K562 (cell line): ENCODE measurements at regions not wholly inside any gene's neighbourhood (a gene's known extent, or its start where the extent isn't known, plus 50 kb on each side); places are given as distances from the start of the nearest gene placed in this dataset.

ENCODE experiments used
- ATAC-seq: fragments of 200-7000 bp; cut with Tn5 transposase; 3 replicates; pipeline ENCODE4 v1.9.1; 2020; ENCODE audit warnings: moderate library complexity
- BruUV-seq: library from RNA; stranded (reverse); fragments of 400-500 nt; replicated peaks from 2 replicates; lab custom pipeline; 2021; lab: Mats Ljungman, UMichigan
- CTCF ChIA-PET: fragments of 300-600 bp; formaldehyde crosslinking; extraction: SDS; loops from one replicate; lab custom pipeline; 2021; ENCODE audit warnings: low intra/inter-chr PET ratio; lab: Yijun Ruan, JAX
- POLR2A ChIA-PET: fragments of 300-600, 350-650 bp; sonication (Branson Sonifier 250); formaldehyde crosslinking; extraction: SDS; loops from one replicate; lab custom pipeline; 2021; ENCODE audit warnings: antibody characterized with exemption, inconsistent platforms; lab: Yijun Ruan, JAX
- DNase-seq, 4 experiments: peaks; one replicate each; pipeline versions ENCODE4 v3.0.0 to v3.0.0-alpha.2; 2011 to 2018; ENCODE audit warnings: low spot score in 3 of 4, mixed read lengths in 3 of 4; ENCODE audit errors: extremely low read depth in 1 of 4
- FAIRE-seq: peaks from 2 replicates; lab custom pipeline; 2011; peaks lifted over from hg19 to GRCh38; lab: Jason Lieb, UNC
- H2AFZ ChIP-seq: 2 replicates; pipeline ENCODE4 v1.6.0; 2011; ENCODE audit warnings: low read depth, low read length, control low read depth, inconsistent platforms
- H3K27ac ChIP-seq: fragments of 200-600 bp; 3 replicates; pipeline ENCODE4 v1.8.0; 2011; ENCODE audit warnings: low read depth, mild to moderate bottlenecking, control low read depth, inconsistent platforms, low read length, moderate library complexity, mixed read lengths; ENCODE audit errors: extremely low read depth
- H3K27me3 ChIP-seq, 2 experiments: fragments of 300-600 bp in 1 of 2; 2 replicates in 1 of 2; 3 replicates in 1 of 2; pipeline versions ENCODE4 v1.6.0 to v1.8.0; 2011; ENCODE audit warnings: inconsistent platforms in 2 of 2, low read length in 2 of 2, mild to moderate bottlenecking in 1 of 2, mixed read lengths in 1 of 2, moderate library complexity in 1 of 2; ENCODE audit not compliant: control insufficient read depth in 2 of 2, insufficient read depth in 2 of 2
- H3K36me3 ChIP-seq: fragments of 300-600 bp; 3 replicates; pipeline ENCODE4 v1.8.0; 2011; ENCODE audit warnings: mild to moderate bottlenecking, low read length, inconsistent platforms; ENCODE audit not compliant: control insufficient read depth, insufficient read depth
- H3K4me1 ChIP-seq, 2 experiments: fragments of 200-600 bp in 1 of 2; replicated peaks in 1 of 2; 2 replicates in 1 of 2; 3 replicates in 1 of 2; pipeline versions ENCODE4 v1.5.1 to v1.8.0; 2011; ENCODE audit warnings: inconsistent platforms in 2 of 2, low read length in 2 of 2, mild to moderate bottlenecking in 1 of 2, mixed read lengths in 1 of 2, moderate library complexity in 1 of 2; ENCODE audit not compliant: control insufficient read depth in 2 of 2, insufficient read depth in 2 of 2
- H3K4me2 ChIP-seq: 2 replicates; pipeline ENCODE4 v1.6.1; 2011; ENCODE audit warnings: low read length, control low read depth, inconsistent platforms, mixed read lengths; ENCODE audit not compliant: insufficient read depth
- H3K4me3 ChIP-seq: fragments of 200-600 bp; sonication (generic), shearing (Covaris generic); 2 replicates; pipeline ENCODE4 v1.5.1; 2016; ENCODE audit warnings: control low read depth, inconsistent platforms
- H3K79me2 ChIP-seq: fragments of 200-600 bp; 3 replicates; pipeline ENCODE4 v1.8.0; 2011; ENCODE audit warnings: low read length, inconsistent platforms; ENCODE audit not compliant: control insufficient read depth, insufficient read depth
- H3K9ac ChIP-seq, 2 experiments: 2 replicates each; pipeline versions ENCODE4 v1.6.0 to v1.6.1; 2011; ENCODE audit warnings: low read depth in 2 of 2, low read length in 2 of 2, control low read depth in 1 of 2, inconsistent platforms in 1 of 2, mild to moderate bottlenecking in 1 of 2, mixed read lengths in 1 of 2; ENCODE audit not compliant: insufficient read depth in 1 of 2
- H3K9me1 ChIP-seq: one replicate; pipeline ENCODE4 v1.6.0; 2011; ENCODE audit warnings: inconsistent platforms, mild to moderate bottlenecking, low read length, moderate library complexity; ENCODE audit not compliant: control insufficient read depth, insufficient read depth
- H3K9me3 ChIP-seq: replicated peaks from 2 replicates; pipeline ENCODE4 v1.5.1; 2011; ENCODE audit warnings: low read depth, low read length, inconsistent platforms; ENCODE audit not compliant: control insufficient read depth, insufficient read depth
- H4K20me1 ChIP-seq: replicated peaks from 2 replicates; pipeline ENCODE4 v1.6.1; 2011; ENCODE audit warnings: low read length, inconsistent platforms, mixed read lengths; ENCODE audit not compliant: control insufficient read depth, insufficient read depth
- EP400 ChIP-seq: fragments of 450-650 bp; IDR thresholded peaks from 2 replicates; pipeline ENCODE4 v1.6.1; 2017; ENCODE audit warnings: antibody characterized with exemption, mild to moderate bottlenecking, moderate library complexity
- ETV6 ChIP-seq, 3 experiments: fragments of 150-350 bp in 1 of 3; sonication (generic) in 1 of 3; formaldehyde crosslinking in 1 of 3; IDR thresholded peaks; 2 replicates each; pipeline versions ENCODE4 v1.6.1 to v1.8.0; 2014 to 2022; ENCODE audit warnings: borderline replicate concordance in 2 of 3, low read depth in 2 of 3, antibody characterized with exemption in 1 of 3, low read length in 1 of 3, mild to moderate bottlenecking in 1 of 3, missing genetic modification reagents in 1 of 3
- HMG20A ChIP-seq: fragments of 450-650 bp; formaldehyde crosslinking; conservative IDR thresholded peaks from 2 replicates; pipeline ENCODE4 v1.4.0; 2020; ENCODE audit warnings: mild to moderate bottlenecking, mixed read lengths
- LARP7 ChIP-seq: fragments of 450-650 bp; IDR thresholded peaks from 2 replicates; pipeline ENCODE4 v1.6.1; 2016
- RUNX1 ChIP-seq: sonication (generic); IDR thresholded peaks from 2 replicates; pipeline ENCODE4 v1.6.1; 2016; ENCODE audit warnings: antibody characterized with exemption, low read depth
- TRIM25 ChIP-seq: fragments of 450-650 bp; IDR thresholded peaks from 2 replicates; pipeline ENCODE4 v1.7.0; 2016; ENCODE audit warnings: borderline replicate concordance
- WHSC1 ChIP-seq: IDR thresholded peaks from one replicate; pipeline ENCODE4 v1.6.1; 2012; ENCODE audit warnings: low read length, control low read depth, inconsistent platforms
- WGBS: fragments of 100-300 bp; shearing (Covaris generic); methylation state at CpG from one replicate; pipeline ENCODE4 v1.1.6; 2016; ENCODE audit warnings: low coverage, mixed read lengths; ENCODE audit not compliant: insufficient coverage; ENCODE audit errors: missing lambda C conversion rate; 5-methylcytosine and 5-hydroxymethylcytosine counted together
- in situ Hi-C: fragments of 300-500 bp; cut with MboI; formaldehyde crosslinking; loops from 4 replicates; pipeline ENCODE4 v1.15.0; 2018; ENCODE audit warnings: inconsistent platforms, mixed read lengths
- intact Hi-C: fragments of 100-400 bp; cut with micrococcal nuclease; formaldehyde crosslinking; loops from 2 replicates; pipeline ENCODE4 v1.14.2; 2022

- FAIRE-seq (no peak), DNase-seq (no peak), ATAC-seq (no peak)
- H3K9me1 ChIP-seq = no peaks in the 10 kb centered on the region
- H3K4me2 ChIP-seq = no peak overlapping the region
- BruUV-seq = no TSS peak
- H3K36me3 ChIP-seq = no peaks in the 10 kb centered on the region
- no peak overlapping the region for H3K27ac ChIP-seq
- no peak for TF ChIP-seq EP400
- TF ChIP-seq TRIM25 = no peak
- no peak for TF ChIP-seq LARP7
- TF ChIP-seq HMG20A (CRISPR knock-in tag) = no peak
- no peak for TF ChIP-seq ETV6 (IDR thresholded peaks at IDR 0.05; ENCODE audit: borderline replicate concordance in 1 of 2, low read depth in 2 of 2, low read length in 1 of 2)
- no peak for TF ChIP-seq ETV6 (CRISPR knock-in tag; IDR thresholded peaks at IDR 0.05; ENCODE audit: borderline replicate concordance)
- TF ChIP-seq WHSC1 = no peak
- no peak for TF ChIP-seq RUNX1
- H4K20me1 ChIP-seq = no peaks in the 10 kb centered on the region
- in situ Hi-C loops (no loop called here), intact Hi-C loops (no loop called here)
- no peaks in the 10 kb centered on the region for H3K4me1 ChIP-seq
- no peaks in the 10 kb centered on the region for H3K9me3 ChIP-seq
- CTCF ChIA-PET = no interaction called here
- no peaks in the 10 kb centered on the region; a peak in 2 of 5 replicates for H3K27me3 ChIP-seq
- no peaks in the 10 kb centered on the region for H3K79me2 ChIP-seq
- H3K4me3 ChIP-seq = no peak overlapping the region
- H2AFZ ChIP-seq = no peak overlapping the region
- no peak overlapping the region for H3K9ac ChIP-seq
- under 1% methylated on average over 7 of the region's 7 CpGs for WGBS
- POLR2A ChIA-PET = no interaction called here
Observed at GRCh38 chr16:73426433-73427160, 378.7 kb upstream of the ZFHX3 start.
